Hematopoietic multipotent progenitor cell (in vitro differentiated cells): ENCODE measurements at regions not wholly inside any gene's neighbourhood (a gene's known extent, or its start where the extent isn't known, plus 50 kb on each side); places are given as distances from the start of the nearest gene placed in this dataset.

Experiments used
- DNase-seq, 3 donors: peaks; one replicate each; pipeline ENCODE4 v3.0.0-alpha.2; 2011 to 2015; ENCODE audit warnings: low read depth in 2 of 3, low spot score in 2 of 3

GRCh38 chr12:116478243-116478773 is 80.9 kb upstream of the MAP1LC3B2 start:
- DNase-seq: no peak

GRCh38 chr12:116480210-116480810 is 78.9 kb upstream of the MAP1LC3B2 start:
- no peak for DNase-seq

GRCh38 chr12:116481726-116482125 is 77.5 kb upstream of the MAP1LC3B2 start:
- no peak for DNase-seq

GRCh38 chr12:116482179-116482578 is 77.0 kb upstream of the MAP1LC3B2 start:
- DNase-seq: no peak

- no peak for DNase-seq
These were observed 76.3 kb upstream of the MAP1LC3B2 start for GRCh38 chr12:116482859-116483258.

- DNase-seq: no peak
These were observed 75.0 kb upstream of the MAP1LC3B2 start for GRCh38 chr12:116483959-116484750.

- DNase-seq: no peak
These were observed 74.4 kb upstream of the MAP1LC3B2 start for GRCh38 chr12:116484807-116485206.

GRCh38 chr12:116489116-116489515 is 70.1 kb upstream of the MAP1LC3B2 start:
- DNase-seq: no peak

GRCh38 chr12:116490471-116490870 is 68.7 kb upstream of the MAP1LC3B2 start:
- DNase-seq: no peak

GRCh38 chr12:116492703-116493324 is 66.4 kb upstream of the MAP1LC3B2 start:
- DNase-seq: peak in 2 of 3 donors; percentile 61 to 69

- no peak for DNase-seq
These were observed 63.9 kb upstream of the MAP1LC3B2 start for GRCh38 chr12:116495260-116495659.

GRCh38 chr12:116497051-116497591 is 62.1 kb upstream of the MAP1LC3B2 start:
- DNase-seq: no peak

GRCh38 chr12:116498471-116498870 is 60.7 kb upstream of the MAP1LC3B2 start:
- no peak for DNase-seq

- no peak for DNase-seq
These were observed 56.9 kb upstream of the MAP1LC3B2 start for GRCh38 chr12:116502141-116502725.

GRCh38 chr12:116502989-116503496 is 56.1 kb upstream of the MAP1LC3B2 start:
- DNase-seq: no peak

GRCh38 chr12:116504438-116504837 is 54.7 kb upstream of the MAP1LC3B2 start:
- no peak for DNase-seq

GRCh38 chr12:116506697-116507064 is 52.5 kb upstream of the MAP1LC3B2 start:
- DNase-seq: no peak

- DNase-seq: peak in 2 of 3 donors; percentile 26
These were observed 50.7 kb upstream of the MAP1LC3B2 start for GRCh38 chr12:116508145-116509121.
